ENCODE measurements at regions not wholly inside any gene's neighbourhood (a gene's known extent, or its start where the extent isn't known, plus 50 kb on each side); places are given as distances from the start of the nearest gene placed in this dataset.

DNA sequence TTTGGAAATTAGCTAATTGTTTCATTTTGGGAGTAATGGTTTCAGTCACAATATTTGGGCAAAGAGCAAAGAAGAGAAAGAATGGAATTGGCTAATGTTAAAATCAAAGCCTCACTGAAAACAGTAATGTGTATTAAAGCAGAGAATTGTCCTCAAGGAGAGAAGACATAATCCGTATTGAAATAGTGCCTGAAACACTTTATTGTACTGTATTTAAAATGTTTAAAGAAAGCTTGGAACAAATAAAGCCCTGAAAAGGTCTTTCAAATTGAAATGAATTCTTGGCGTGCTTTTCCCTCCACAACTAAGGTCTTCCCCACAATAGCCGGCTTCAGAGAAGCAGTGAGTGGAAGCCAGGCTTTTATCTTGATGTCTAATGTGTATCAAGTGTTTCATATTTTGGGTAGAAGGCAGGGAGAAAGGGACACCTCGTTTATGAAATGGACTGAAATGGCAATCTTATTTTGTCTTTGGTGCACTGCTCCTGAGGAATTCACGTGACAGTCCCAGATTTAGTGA, 212.9 kb upstream of the CRY1 start:
- no peak for TF ChIP-seq POLR2AphosphoS5 (IDR thresholded peaks at IDR 0.05)
- TF ChIP-seq, protein P1, sequence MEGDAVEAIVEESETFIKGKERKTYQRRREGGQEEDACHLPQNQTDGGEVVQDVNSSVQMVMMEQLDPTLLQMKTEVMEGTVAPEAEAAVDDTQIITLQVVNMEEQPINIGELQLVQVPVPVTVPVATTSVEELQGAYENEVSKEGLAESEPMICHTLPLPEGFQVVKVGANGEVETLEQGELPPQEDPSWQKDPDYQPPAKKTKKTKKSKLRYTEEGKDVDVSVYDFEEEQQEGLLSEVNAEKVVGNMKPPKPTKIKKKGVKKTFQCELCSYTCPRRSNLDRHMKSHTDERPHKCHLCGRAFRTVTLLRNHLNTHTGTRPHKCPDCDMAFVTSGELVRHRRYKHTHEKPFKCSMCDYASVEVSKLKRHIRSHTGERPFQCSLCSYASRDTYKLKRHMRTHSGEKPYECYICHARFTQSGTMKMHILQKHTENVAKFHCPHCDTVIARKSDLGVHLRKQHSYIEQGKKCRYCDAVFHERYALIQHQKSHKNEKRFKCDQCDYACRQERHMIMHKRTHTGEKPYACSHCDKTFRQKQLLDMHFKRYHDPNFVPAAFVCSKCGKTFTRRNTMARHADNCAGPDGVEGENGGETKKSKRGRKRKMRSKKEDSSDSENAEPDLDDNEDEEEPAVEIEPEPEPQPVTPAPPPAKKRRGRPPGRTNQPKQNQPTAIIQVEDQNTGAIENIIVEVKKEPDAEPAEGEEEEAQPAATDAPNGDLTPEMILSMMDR (IDR thresholded peaks at IDR 0.05), result no peak
